Endothelial cell of umbilical vein (primary cell): ENCODE measurements at regions not wholly inside any gene's neighbourhood (a gene's known extent, or its start where the extent isn't known, plus 50 kb on each side); places are given as distances from the start of the nearest gene placed in this dataset.

Experiments
- BruUV-seq: library from RNA; stranded (reverse); fragments of 400-500 nt; replicated peaks from 2 replicates; lab custom pipeline; 2021; lab: Mats Ljungman, UMichigan
- CTCF ChIA-PET: fragments of 300-600, 350-600 bp; sonication (Branson Sonifier 250); formaldehyde crosslinking; loops from one replicate; lab custom pipeline; 2021; ENCODE audit warnings: antibody characterized with exemption, inconsistent platforms; lab: Charles Lee
- POLR2A ChIA-PET: fragments of 300-600, 350-600 bp; sonication (Branson Sonifier 250); formaldehyde crosslinking; loops from one replicate; lab custom pipeline; 2021; ENCODE audit warnings: antibody characterized with exemption, inconsistent platforms; lab: Charles Lee
- DNase-seq: peaks from one replicate; pipeline ENCODE4 v3.0.0-alpha.2; 2011; ENCODE audit warnings: low read depth, low spot score
- FAIRE-seq: peaks from 2 replicates; lab custom pipeline; 2011; peaks lifted over from hg19 to GRCh38; lab: Jason Lieb, UNC
- H2AFZ ChIP-seq: 2 replicates; pipeline ENCODE4 v1.6.0; 2012; ENCODE audit warnings: low read depth, low read length, control low read depth, inconsistent platforms
- H3K27ac ChIP-seq: 2 replicates; pipeline ENCODE4 v1.5.1; 2011; ENCODE audit warnings: low read depth, mild to moderate bottlenecking, control low read depth, low read length, moderate library complexity; ENCODE audit not compliant: insufficient read depth
- H3K27me3 ChIP-seq, 2 experiments: 2 replicates each; pipeline versions ENCODE4 v1.6.0 to v1.6.1; 2011; ENCODE audit warnings: low read length in 2 of 2, mixed read lengths in 1 of 2; ENCODE audit not compliant: control insufficient read depth in 2 of 2, insufficient read depth in 2 of 2
- H3K36me3 ChIP-seq, 2 experiments: 2 replicates in 1 of 2; 3 replicates in 1 of 2; pipeline ENCODE4 v1.5.1; 2011; ENCODE audit warnings: low read length in 2 of 2, mild to moderate bottlenecking in 1 of 2, moderate library complexity in 1 of 2; ENCODE audit not compliant: control insufficient read depth in 2 of 2, insufficient read depth in 2 of 2; ENCODE audit errors: extremely low read depth in 1 of 2
- H3K4me1 ChIP-seq: 3 replicates; pipeline ENCODE4 v1.5.1; 2011; ENCODE audit warnings: mild to moderate bottlenecking, low read length; ENCODE audit not compliant: control insufficient read depth, insufficient read depth; ENCODE audit errors: extremely low read depth
- H3K4me2 ChIP-seq: 2 replicates; pipeline ENCODE4 v1.6.1; 2011; ENCODE audit warnings: low read length, control low read depth, mixed read lengths; ENCODE audit not compliant: insufficient read depth
- H3K4me3 ChIP-seq, 3 experiments: fragments of 200-600 bp in 1 of 3; sonication (generic), shearing (Covaris generic) in 1 of 3; replicated peaks in 1 of 3; 2 replicates each; pipeline ENCODE4 v1.5.1; 2011 to 2016; ENCODE audit warnings: control low read depth in 3 of 3, low read length in 3 of 3, mild to moderate bottlenecking in 2 of 3, inconsistent platforms in 1 of 3, low read depth in 1 of 3, moderate library complexity in 1 of 3; ENCODE audit not compliant: insufficient read depth in 1 of 3
- H3K79me2 ChIP-seq: 2 replicates; pipeline ENCODE4 v1.6.0; 2012; ENCODE audit warnings: low read length, inconsistent platforms; ENCODE audit not compliant: control insufficient read depth, insufficient read depth
- H3K9ac ChIP-seq: replicated peaks from 2 replicates; pipeline ENCODE3; 2011; ENCODE audit warnings: low read length, control low read depth; ENCODE audit not compliant: insufficient read depth; ENCODE audit errors: extremely low read depth
- H3K9me1 ChIP-seq: replicated peaks from 3 replicates; pipeline ENCODE4 v1.6.0; 2011; ENCODE audit warnings: mild to moderate bottlenecking, low read length; ENCODE audit not compliant: control insufficient read depth, insufficient read depth; ENCODE audit errors: extremely low read depth
- H3K9me3 ChIP-seq: replicated peaks from 2 replicates; pipeline ENCODE4 v1.5.1; 2012; ENCODE audit warnings: low read length, inconsistent platforms; ENCODE audit not compliant: control insufficient read depth, insufficient read depth
- H4K20me1 ChIP-seq: replicated peaks from 2 replicates; pipeline ENCODE3; 2011; ENCODE audit warnings: mild to moderate bottlenecking, low read length; ENCODE audit not compliant: control insufficient read depth, insufficient read depth; ENCODE audit errors: extremely low read depth
- EZH2 ChIP-seq: IDR thresholded peaks from 2 replicates; pipeline ENCODE4 v1.6.1; 2012; ENCODE audit warnings: borderline replicate concordance, low read depth, mild to moderate bottlenecking, moderate library complexity, low read length, inconsistent platforms; ENCODE audit not compliant: severe bottlenecking
- FOS ChIP-seq: IDR thresholded peaks from 2 replicates; pipeline ENCODE4 v1.6.1; 2011; ENCODE audit warnings: mild to moderate bottlenecking, low read length, moderate library complexity, borderline replicate concordance; ENCODE audit not compliant: insufficient read depth
- GATA2 ChIP-seq: IDR thresholded peaks from 2 replicates; pipeline ENCODE4 v1.7.0; 2011; ENCODE audit warnings: low read depth, mild to moderate bottlenecking, moderate library complexity, mixed read lengths, low read length; ENCODE audit not compliant: insufficient read length, insufficient read depth
- JUN ChIP-seq: IDR thresholded peaks from 2 replicates; pipeline ENCODE4 v1.6.1; 2011; ENCODE audit warnings: borderline replicate concordance, low read depth; ENCODE audit not compliant: insufficient read length, insufficient read depth
- MYC ChIP-seq: IDR thresholded peaks from one replicate; pipeline ENCODE4 v1.6.1; 2011; ENCODE audit warnings: mild to moderate bottlenecking, low read depth, low read length
- POLR2A ChIP-seq: IDR thresholded peaks from 2 replicates; pipeline ENCODE4 v1.6.1; 2012; ENCODE audit warnings: low read depth, mild to moderate bottlenecking, control low read depth, low read length
- POLR2AphosphoS5 ChIP-seq: IDR thresholded peaks from 2 replicates; pipeline ENCODE4 v1.6.1; 2012; ENCODE audit warnings: low read depth, mild to moderate bottlenecking, control low read depth, low read length, moderate library complexity; ENCODE audit not compliant: insufficient read depth
- dilution Hi-C: fragments of 300-500 bp; cut with MboI; formaldehyde crosslinking; loops from one replicate; pipeline ENCODE4 v1.15.0; 2019; ENCODE audit warnings: low sequenced_read_pairs; ENCODE audit not compliant: extremely low pct_ligation_motif_present
- intact Hi-C: fragments of 100-400 bp; cut with micrococcal nuclease; formaldehyde crosslinking; loops from one replicate; pipeline ENCODE4 v1.10.0; 2022
- TF ChIP-seq, protein P1 (sequence below), 2 donors: IDR thresholded peaks; 1 replicate in 1 of 2; 2 replicates in 1 of 2; pipeline ENCODE4 v1.5.1; 2011; ENCODE audit warnings: low read length in 2 of 2, mild to moderate bottlenecking in 2 of 2, moderate library complexity in 2 of 2, control low read depth in 1 of 2, inconsistent platforms in 1 of 2, low read depth in 1 of 2; ENCODE audit not compliant: insufficient read depth in 1 of 2; ENCODE audit errors: extremely low read depth in 1 of 2
- TF ChIP-seq, protein P2 (sequence below): IDR thresholded peaks from 2 replicates; pipeline ENCODE4 v1.6.1; 2011; ENCODE audit not compliant: insufficient read depth, insufficient read length

DNA sequence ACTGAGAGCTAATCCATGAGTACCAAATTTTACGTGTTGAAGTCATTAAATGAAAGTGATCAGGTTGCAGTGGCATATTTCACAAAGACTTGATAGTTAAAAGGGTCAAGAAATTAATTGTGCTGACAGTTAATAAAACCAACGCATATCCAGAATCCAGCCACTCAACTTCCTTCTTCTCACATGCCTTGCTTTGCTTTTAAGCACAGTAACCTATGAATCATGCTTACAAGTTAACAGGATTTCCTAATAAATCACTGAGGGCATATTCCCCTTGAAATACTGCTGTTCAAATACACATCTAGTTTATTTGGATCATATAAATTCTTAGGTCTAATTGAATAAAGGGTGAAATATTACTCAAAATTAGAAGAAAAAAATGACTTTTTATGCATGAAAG lies 801.5 kb upstream of the EPHA6 start:
- H3K4me2 ChIP-seq, result no peak overlapping the region
- dilution Hi-C loops (no loop called here), intact Hi-C loops (no loop called here)
- no peak overlapping the region for H3K27ac ChIP-seq
- H3K27me3 ChIP-seq, result no peaks in the 10 kb centered on the region
- H4K20me1 ChIP-seq, result no peaks in the 10 kb centered on the region
- POLR2A ChIA-PET, result no interaction called here
- H2AFZ ChIP-seq, result no peak overlapping the region
- no peak for DNase-seq
- H3K79me2 ChIP-seq, result no peaks in the 10 kb centered on the region
- H3K4me3 ChIP-seq, result no peak overlapping the region
- FAIRE-seq, result no peak
- CTCF ChIA-PET, result no interaction called here
- no peaks in the 10 kb centered on the region for H3K9me3 ChIP-seq
- no peak overlapping the region for H3K9ac ChIP-seq
- BruUV-seq, result no TSS peak
- H3K36me3 ChIP-seq, result no peaks in the 10 kb centered on the region
- H3K4me1 ChIP-seq, result no peaks in the 10 kb centered on the region
- no peaks in the 10 kb centered on the region for H3K9me1 ChIP-seq
- TF ChIP-seq GATA2 (no peak), MYC (no peak), FOS (no peak), POLR2A (no peak), JUN (no peak), EZH2 (no peak), POLR2AphosphoS5 (no peak)
- TF ChIP-seq, protein P1, sequence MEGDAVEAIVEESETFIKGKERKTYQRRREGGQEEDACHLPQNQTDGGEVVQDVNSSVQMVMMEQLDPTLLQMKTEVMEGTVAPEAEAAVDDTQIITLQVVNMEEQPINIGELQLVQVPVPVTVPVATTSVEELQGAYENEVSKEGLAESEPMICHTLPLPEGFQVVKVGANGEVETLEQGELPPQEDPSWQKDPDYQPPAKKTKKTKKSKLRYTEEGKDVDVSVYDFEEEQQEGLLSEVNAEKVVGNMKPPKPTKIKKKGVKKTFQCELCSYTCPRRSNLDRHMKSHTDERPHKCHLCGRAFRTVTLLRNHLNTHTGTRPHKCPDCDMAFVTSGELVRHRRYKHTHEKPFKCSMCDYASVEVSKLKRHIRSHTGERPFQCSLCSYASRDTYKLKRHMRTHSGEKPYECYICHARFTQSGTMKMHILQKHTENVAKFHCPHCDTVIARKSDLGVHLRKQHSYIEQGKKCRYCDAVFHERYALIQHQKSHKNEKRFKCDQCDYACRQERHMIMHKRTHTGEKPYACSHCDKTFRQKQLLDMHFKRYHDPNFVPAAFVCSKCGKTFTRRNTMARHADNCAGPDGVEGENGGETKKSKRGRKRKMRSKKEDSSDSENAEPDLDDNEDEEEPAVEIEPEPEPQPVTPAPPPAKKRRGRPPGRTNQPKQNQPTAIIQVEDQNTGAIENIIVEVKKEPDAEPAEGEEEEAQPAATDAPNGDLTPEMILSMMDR (IDR thresholded peaks at IDR 0.05; ENCODE audit: extremely low read depth in 1 of 2, insufficient read depth in 1 of 2, low read depth in 1 of 2, low read length in 2 of 2), result no peak
- TF ChIP-seq, protein P2, sequence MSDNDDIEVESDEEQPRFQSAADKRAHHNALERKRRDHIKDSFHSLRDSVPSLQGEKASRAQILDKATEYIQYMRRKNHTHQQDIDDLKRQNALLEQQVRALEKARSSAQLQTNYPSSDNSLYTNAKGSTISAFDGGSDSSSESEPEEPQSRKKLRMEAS, result no peak
